ENCODE measurements at regions not wholly inside any gene's neighbourhood (a gene's known extent, or its start where the extent isn't known, plus 50 kb on each side); places are given as distances from the start of the nearest gene placed in this dataset.

- H3K36me3 ChIP-seq (ENCODE audit: control insufficient read depth, low read depth, low read length) = no peaks in the 10 kb centered on the region
- peaks cover 6% of the 10 kb centered on the region for H3K9me3 ChIP-seq (ENCODE audit: control insufficient read depth, low read depth, low read length)
- H3K9ac ChIP-seq (ENCODE audit: low read length) = no peak overlapping the region
- no peaks in the 10 kb centered on the region for H3K4me1 ChIP-seq (ENCODE audit: control insufficient read depth, low read depth, low read length)
- H3K27me3 ChIP-seq (ENCODE audit: control insufficient read depth, insufficient read depth, low read length) = no peaks in the 10 kb centered on the region
- no peak overlapping the region for H3K27ac ChIP-seq (ENCODE audit: low read length)
- H3K4me3 ChIP-seq (ENCODE audit: low read length) = no peak overlapping the region
Measured at GRCh38 chr6:119915971-119916370, 566.4 kb upstream of the MAN1A1 start.

DNA sequence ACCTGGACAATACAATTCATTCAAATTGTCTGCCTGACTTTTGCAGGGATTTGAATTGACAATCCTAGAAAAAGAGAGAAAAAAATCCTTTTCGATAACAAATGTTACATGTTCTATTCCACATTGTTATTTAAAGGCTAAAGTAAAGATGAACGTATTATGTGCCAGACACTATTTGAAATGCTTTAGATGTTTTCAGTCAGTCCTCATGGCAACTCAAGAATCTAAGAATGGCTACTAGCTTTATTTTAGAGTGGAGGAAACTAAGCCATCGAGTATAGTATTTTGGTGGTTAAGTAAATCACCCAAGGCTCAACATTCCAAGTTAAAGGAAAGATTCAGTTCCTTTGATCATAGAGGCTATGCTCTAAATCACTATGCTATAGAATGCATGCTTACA lies 558.6 kb upstream of the MAN1A1 start:
- no peaks in the 10 kb centered on the region for H3K36me3 ChIP-seq (ENCODE audit: control insufficient read depth, low read depth, low read length)
- no peaks in the 10 kb centered on the region for H3K9me3 ChIP-seq (ENCODE audit: control insufficient read depth, low read depth, low read length)
- H3K27ac ChIP-seq (ENCODE audit: low read length) = no peak overlapping the region
- no peak overlapping the region for H3K9ac ChIP-seq (ENCODE audit: low read length)
- H3K27me3 ChIP-seq (ENCODE audit: control insufficient read depth, insufficient read depth, low read length) = no peaks in the 10 kb centered on the region
- H3K4me1 ChIP-seq (ENCODE audit: control insufficient read depth, low read depth, low read length) = no peaks in the 10 kb centered on the region
- H3K4me3 ChIP-seq (ENCODE audit: low read length) = no peak overlapping the region

- Histone ChIP-seq H3K27ac (ENCODE audit: low read length) (no peak overlapping the region), H3K9me3 (ENCODE audit: control insufficient read depth, low read depth, low read length) (no peaks in the 10 kb centered on the region), H3K4me3 (ENCODE audit: low read length) (no peak overlapping the region), H3K9ac (ENCODE audit: low read length) (no peak overlapping the region), H3K27me3 (ENCODE audit: control insufficient read depth, insufficient read depth, low read length) (no peaks in the 10 kb centered on the region), H3K4me1 (ENCODE audit: control insufficient read depth, low read depth, low read length) (no peaks in the 10 kb centered on the region), H3K36me3 (ENCODE audit: control insufficient read depth, low read depth, low read length) (no peaks in the 10 kb centered on the region)
Measured at GRCh38 chr6:119902681-119903080, 553.1 kb upstream of the MAN1A1 start.

DNA sequence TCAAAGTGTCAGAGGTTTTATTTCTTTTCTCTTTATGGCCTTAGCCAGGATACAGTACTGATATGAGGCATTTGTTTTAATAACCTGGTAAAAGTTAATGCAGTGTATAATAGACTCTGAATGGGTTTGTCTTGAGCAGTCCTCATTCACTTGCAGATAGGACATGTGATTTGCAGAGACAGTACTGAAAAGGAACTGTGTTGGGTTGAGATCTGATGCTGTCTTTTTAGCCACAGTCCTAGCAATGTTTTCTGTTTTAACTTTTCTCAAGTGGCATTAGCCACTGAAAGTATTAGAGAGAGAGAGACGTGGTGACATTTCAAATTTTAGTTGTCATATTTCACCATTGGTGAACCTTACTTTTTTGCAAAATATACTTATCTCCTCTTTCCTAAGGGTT lies 547.2 kb upstream of the MAN1A1 start:
- Histone ChIP-seq H3K9me3 (ENCODE audit: control insufficient read depth, low read depth, low read length) (no peaks in the 10 kb centered on the region), H3K4me1 (ENCODE audit: control insufficient read depth, low read depth, low read length) (no peaks in the 10 kb centered on the region), H3K9ac (ENCODE audit: low read length) (no peak overlapping the region), H3K36me3 (ENCODE audit: control insufficient read depth, low read depth, low read length) (no peaks in the 10 kb centered on the region), H3K27me3 (ENCODE audit: control insufficient read depth, insufficient read depth, low read length) (no peaks in the 10 kb centered on the region), H3K27ac (ENCODE audit: low read length) (no peak overlapping the region), H3K4me3 (ENCODE audit: low read length) (no peak overlapping the region)

- Histone ChIP-seq H3K9me3 (ENCODE audit: control insufficient read depth, low read depth, low read length) (no peaks in the 10 kb centered on the region), H3K4me1 (ENCODE audit: control insufficient read depth, low read depth, low read length) (no peaks in the 10 kb centered on the region), H3K9ac (ENCODE audit: low read length) (no peak overlapping the region), H3K27me3 (ENCODE audit: control insufficient read depth, insufficient read depth, low read length) (no peaks in the 10 kb centered on the region), H3K36me3 (ENCODE audit: control insufficient read depth, low read depth, low read length) (no peaks in the 10 kb centered on the region), H3K4me3 (ENCODE audit: low read length) (no peak overlapping the region), H3K27ac (ENCODE audit: low read length) (no peak overlapping the region)
Measured at GRCh38 chr6:119895626-119896025, 546.1 kb upstream of the MAN1A1 start.

DNA sequence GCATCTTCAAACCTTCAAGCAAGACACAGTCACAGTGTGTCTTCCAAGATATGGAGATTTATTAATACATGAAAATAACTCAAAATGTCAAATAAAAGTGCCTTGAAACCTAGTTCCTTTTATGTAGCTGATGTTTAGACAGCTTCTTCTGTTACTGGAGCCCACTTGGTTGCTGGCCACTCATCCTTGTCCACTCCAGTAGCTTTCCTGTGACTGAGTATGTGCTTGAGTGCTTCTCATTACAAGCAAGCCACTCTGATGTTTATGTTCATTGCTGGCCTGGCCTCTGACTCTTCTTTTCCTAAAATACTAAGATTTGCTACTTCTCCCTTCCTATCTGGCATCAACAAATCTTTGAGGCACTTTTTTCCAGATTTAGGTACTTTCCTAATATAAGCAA lies 545.2 kb upstream of the MAN1A1 start:
- no peaks in the 10 kb centered on the region for H3K27me3 ChIP-seq (ENCODE audit: control insufficient read depth, insufficient read depth, low read length)
- no peak overlapping the region for H3K4me3 ChIP-seq (ENCODE audit: low read length)
- no peaks in the 10 kb centered on the region for H3K4me1 ChIP-seq (ENCODE audit: control insufficient read depth, low read depth, low read length)
- H3K9me3 ChIP-seq (ENCODE audit: control insufficient read depth, low read depth, low read length) = no peaks in the 10 kb centered on the region
- no peak overlapping the region for H3K9ac ChIP-seq (ENCODE audit: low read length)
- H3K36me3 ChIP-seq (ENCODE audit: control insufficient read depth, low read depth, low read length) = no peaks in the 10 kb centered on the region
- no peak overlapping the region for H3K27ac ChIP-seq (ENCODE audit: low read length)

GRCh38 chr6:119891644-119892043 lies 542.1 kb upstream of the MAN1A1 start:
- no peak overlapping the region for H3K9ac ChIP-seq (ENCODE audit: low read length)
- H3K4me1 ChIP-seq (ENCODE audit: control insufficient read depth, low read depth, low read length) = no peaks in the 10 kb centered on the region
- no peak overlapping the region for H3K4me3 ChIP-seq (ENCODE audit: low read length)
- no peaks in the 10 kb centered on the region for H3K9me3 ChIP-seq (ENCODE audit: control insufficient read depth, low read depth, low read length)
- no peak overlapping the region for H3K27ac ChIP-seq (ENCODE audit: low read length)
- no peaks in the 10 kb centered on the region for H3K27me3 ChIP-seq (ENCODE audit: control insufficient read depth, insufficient read depth, low read length)
- H3K36me3 ChIP-seq (ENCODE audit: control insufficient read depth, low read depth, low read length) = no peaks in the 10 kb centered on the region

GRCh38 chr6:119891206-119891605 lies 541.6 kb upstream of the MAN1A1 start:
- Histone ChIP-seq H3K27ac (ENCODE audit: low read length) (no peak overlapping the region), H3K4me1 (ENCODE audit: control insufficient read depth, low read depth, low read length) (no peaks in the 10 kb centered on the region), H3K4me3 (ENCODE audit: low read length) (no peak overlapping the region), H3K36me3 (ENCODE audit: control insufficient read depth, low read depth, low read length) (no peaks in the 10 kb centered on the region), H3K9ac (ENCODE audit: low read length) (no peak overlapping the region), H3K27me3 (ENCODE audit: control insufficient read depth, insufficient read depth, low read length) (no peaks in the 10 kb centered on the region), H3K9me3 (ENCODE audit: control insufficient read depth, low read depth, low read length) (no peaks in the 10 kb centered on the region)

GRCh38 chr6:119890470-119890869 lies 540.9 kb upstream of the MAN1A1 start:
- H3K9ac ChIP-seq (ENCODE audit: low read length) = no peak overlapping the region
- no peak overlapping the region for H3K4me3 ChIP-seq (ENCODE audit: low read length)
- no peak overlapping the region for H3K27ac ChIP-seq (ENCODE audit: low read length)
- no peaks in the 10 kb centered on the region for H3K4me1 ChIP-seq (ENCODE audit: control insufficient read depth, low read depth, low read length)
- no peaks in the 10 kb centered on the region for H3K36me3 ChIP-seq (ENCODE audit: control insufficient read depth, low read depth, low read length)
- no peaks in the 10 kb centered on the region for H3K9me3 ChIP-seq (ENCODE audit: control insufficient read depth, low read depth, low read length)
- H3K27me3 ChIP-seq (ENCODE audit: control insufficient read depth, insufficient read depth, low read length) = no peaks in the 10 kb centered on the region

GRCh38 chr6:119887666-119888065 lies 538.1 kb upstream of the MAN1A1 start:
- H3K9me3 ChIP-seq (ENCODE audit: control insufficient read depth, low read depth, low read length) = no peaks in the 10 kb centered on the region
- H3K9ac ChIP-seq (ENCODE audit: low read length) = no peak overlapping the region
- H3K27ac ChIP-seq (ENCODE audit: low read length) = no peak overlapping the region
- H3K4me3 ChIP-seq (ENCODE audit: low read length) = no peak overlapping the region
- H3K4me1 ChIP-seq (ENCODE audit: control insufficient read depth, low read depth, low read length) = no peaks in the 10 kb centered on the region
- H3K27me3 ChIP-seq (ENCODE audit: control insufficient read depth, insufficient read depth, low read length) = no peaks in the 10 kb centered on the region
- no peaks in the 10 kb centered on the region for H3K36me3 ChIP-seq (ENCODE audit: control insufficient read depth, low read depth, low read length)

DNA sequence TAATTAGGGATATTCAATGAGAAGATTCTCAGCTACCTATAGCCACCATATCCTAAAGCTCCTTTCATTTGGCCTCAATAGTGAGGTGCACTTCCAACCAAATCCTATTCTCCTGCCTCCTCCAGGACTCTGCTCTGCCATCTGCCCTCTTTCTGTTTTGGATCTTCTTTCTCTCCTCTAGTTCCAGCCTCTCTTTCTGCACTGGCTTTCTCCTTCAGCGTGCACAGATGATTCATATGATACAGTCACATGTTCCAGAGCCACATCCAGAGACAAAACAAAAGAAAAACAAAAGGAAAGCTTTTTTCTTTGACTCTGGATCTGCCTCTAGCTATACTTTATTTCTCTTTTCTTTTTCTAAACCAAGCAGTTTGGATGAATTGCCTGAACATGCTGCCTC lies 531.9 kb upstream of the MAN1A1 start:
- H3K9ac ChIP-seq (ENCODE audit: low read length) = no peak overlapping the region
- H3K4me1 ChIP-seq (ENCODE audit: control insufficient read depth, low read depth, low read length) = no peaks in the 10 kb centered on the region
- H3K9me3 ChIP-seq (ENCODE audit: control insufficient read depth, low read depth, low read length) = no peaks in the 10 kb centered on the region
- H3K4me3 ChIP-seq (ENCODE audit: low read length) = no peak overlapping the region
- no peaks in the 10 kb centered on the region for H3K36me3 ChIP-seq (ENCODE audit: control insufficient read depth, low read depth, low read length)
- H3K27me3 ChIP-seq (ENCODE audit: control insufficient read depth, insufficient read depth, low read length) = no peaks in the 10 kb centered on the region
- no peak overlapping the region for H3K27ac ChIP-seq (ENCODE audit: low read length)

- Histone ChIP-seq H3K4me1 (ENCODE audit: control insufficient read depth, low read depth, low read length) (no peaks in the 10 kb centered on the region), H3K9me3 (ENCODE audit: control insufficient read depth, low read depth, low read length) (no peaks in the 10 kb centered on the region), H3K9ac (ENCODE audit: low read length) (no peak overlapping the region), H3K27ac (ENCODE audit: low read length) (no peak overlapping the region), H3K4me3 (ENCODE audit: low read length) (no peak overlapping the region), H3K27me3 (ENCODE audit: control insufficient read depth, insufficient read depth, low read length) (no peaks in the 10 kb centered on the region), H3K36me3 (ENCODE audit: control insufficient read depth, low read depth, low read length) (no peaks in the 10 kb centered on the region)
Measured at GRCh38 chr6:119880840-119881239, 531.3 kb upstream of the MAN1A1 start.
